ENCODE measurements at regions not wholly inside any gene's neighbourhood (a gene's known extent, or its start where the extent isn't known, plus 50 kb on each side); places are given as distances from the start of the nearest gene placed in this dataset.

- peaks cover 2% of the 10 kb centered on the region for H3K36me3 Mint-ChIP-seq (ENCODE audit: low read depth)
Observed at GRCh38 chr5:124796495-124796894, 50.1 kb upstream of the ZNF608 start.

GRCh38 chr5:124797665-124798087 is 51.2 kb upstream of the ZNF608 start:
- H3K36me3 Mint-ChIP-seq (ENCODE audit: low read depth), result peaks cover 2% of the 10 kb centered on the region
- peaks cover 42% of the 10 kb centered on the region for H3K4me1 Mint-ChIP-seq
- TF ChIP-seq CTCF (conservative IDR thresholded peaks at IDR 0.05), result no peak
- peaks cover 3% of the 10 kb centered on the region for H3K9me3 Mint-ChIP-seq
- H3K4me3 Mint-ChIP-seq, result no peak overlapping the region
- H3K27me3 Mint-ChIP-seq (ENCODE audit: low read depth), result no peaks in the 10 kb centered on the region
- H3K27ac Mint-ChIP-seq (ENCODE audit: unreplicated experiment), result no peak overlapping the region
- DNase-seq (ENCODE audit: low read depth, low spot score), result no peak

More at GRCh38 chr5:124796495-124796894, 50.1 kb upstream of the ZNF608 start:
- Mint-ChIP-seq H3K4me1 (peaks cover 35% of the 10 kb centered on the region), H3K27ac (ENCODE audit: unreplicated experiment) (no peak overlapping the region), H3K9me3 (peaks cover 3% of the 10 kb centered on the region), H3K27me3 (ENCODE audit: low read depth) (no peaks in the 10 kb centered on the region), H3K4me3 (no peak overlapping the region)
- no peak for TF ChIP-seq CTCF (conservative IDR thresholded peaks at IDR 0.05)
- no peak for DNase-seq (ENCODE audit: low read depth, low spot score)

GRCh38 chr5:124798890-124799289 is 52.5 kb upstream of the ZNF608 start:
- Mint-ChIP-seq H3K9me3 (peaks cover 3% of the 10 kb centered on the region), H3K4me1 (peaks cover 54% of the 10 kb centered on the region), H3K36me3 (ENCODE audit: low read depth) (peaks cover 2% of the 10 kb centered on the region), H3K4me3 (no peak overlapping the region), H3K27me3 (ENCODE audit: low read depth) (no peaks in the 10 kb centered on the region), H3K27ac (ENCODE audit: unreplicated experiment) (no peak overlapping the region)
- TF ChIP-seq CTCF (conservative IDR thresholded peaks at IDR 0.05), result no peak
- no peak for DNase-seq (ENCODE audit: low read depth, low spot score)

GRCh38 chr5:124801551-124801950 is 55.1 kb upstream of the ZNF608 start:
- TF ChIP-seq CTCF (conservative IDR thresholded peaks at IDR 0.05), result no peak
- peak overlapping the region; percentile 8 for H3K4me3 Mint-ChIP-seq
- peaks cover 2% of the 10 kb centered on the region for H3K36me3 Mint-ChIP-seq (ENCODE audit: low read depth)
- DNase-seq (ENCODE audit: low read depth, low spot score), result no peak
- H3K27ac Mint-ChIP-seq (ENCODE audit: unreplicated experiment), result no peak overlapping the region
- no peaks in the 10 kb centered on the region for H3K27me3 Mint-ChIP-seq (ENCODE audit: low read depth)
- peaks cover 59% of the 10 kb centered on the region for H3K4me1 Mint-ChIP-seq
- peaks cover 3% of the 10 kb centered on the region for H3K9me3 Mint-ChIP-seq

- DNase-seq (ENCODE audit: low read depth, low spot score), result no peak
- H3K4me3 Mint-ChIP-seq, result no peak overlapping the region
- H3K36me3 Mint-ChIP-seq (ENCODE audit: low read depth), result no peaks in the 10 kb centered on the region
- H3K9me3 Mint-ChIP-seq, result no peaks in the 10 kb centered on the region
- H3K4me1 Mint-ChIP-seq, result peaks cover 48% of the 10 kb centered on the region
- H3K27ac Mint-ChIP-seq (ENCODE audit: unreplicated experiment), result no peak overlapping the region
- no peaks in the 10 kb centered on the region for H3K27me3 Mint-ChIP-seq (ENCODE audit: low read depth)
- no peak for TF ChIP-seq CTCF (conservative IDR thresholded peaks at IDR 0.05)
Observed at GRCh38 chr5:124803617-124804323, 57.3 kb upstream of the ZNF608 start.

Data from neural crest cell (in vitro differentiated cells).